Loucy (cell line): ENCODE measurements at regions not wholly inside any gene's neighbourhood (a gene's known extent, or its start where the extent isn't known, plus 50 kb on each side); places are given as distances from the start of the nearest gene placed in this dataset.

ENCODE experiments used
- H2AFZ ChIP-seq: fragments of 200-600 bp; sonication (generic); 2 replicates; pipeline ENCODE4 v1.6.0; 2016; ENCODE audit warnings: antibody characterized with exemption, mild to moderate bottlenecking, low read length, moderate library complexity
- H3F3A ChIP-seq: fragments of 200-600 bp; 2 replicates; pipeline ENCODE4 v1.6.0; 2016; ENCODE audit warnings: antibody characterized with exemption, low read depth, mild to moderate bottlenecking
- H3K27me3 ChIP-seq: fragments of 200-600 bp; sonication (generic); 2 replicates; pipeline ENCODE4 v1.6.1; 2014; ENCODE audit warnings: low read length, mild to moderate bottlenecking; ENCODE audit not compliant: insufficient read depth, poor library complexity, severe bottlenecking
- H3K36me3 ChIP-seq: fragments of 200-600 bp; sonication (generic); 2 replicates; pipeline ENCODE4 v1.6.1; 2016; ENCODE audit warnings: low read length; ENCODE audit not compliant: insufficient read depth
- H3K4me1 ChIP-seq: fragments of 200-600 bp; sonication (generic); 2 replicates; pipeline ENCODE4 v1.5.1; 2014; ENCODE audit warnings: low read length, mild to moderate bottlenecking; ENCODE audit not compliant: insufficient read depth, poor library complexity, severe bottlenecking
- H3K4me2 ChIP-seq: fragments of 200-600 bp; sonication (generic); 2 replicates; pipeline ENCODE4 v1.6.0; 2014; ENCODE audit warnings: antibody characterized with exemption, low read length, low read depth, mild to moderate bottlenecking; ENCODE audit not compliant: poor library complexity, severe bottlenecking
- H3K4me3 ChIP-seq: fragments of 200-600 bp; sonication (generic); 2 replicates; pipeline ENCODE4 v1.5.1; 2014; ENCODE audit warnings: low read length, mild to moderate bottlenecking, mixed read lengths; ENCODE audit not compliant: poor library complexity, severe bottlenecking
- H3K79me2 ChIP-seq: fragments of 200-600 bp; sonication (generic); 2 replicates; pipeline ENCODE4 v1.6.1; 2014; ENCODE audit warnings: low read length; ENCODE audit not compliant: insufficient read depth
- H3K9ac ChIP-seq: fragments of 200-600 bp; sonication (generic); 2 replicates; pipeline ENCODE4 v1.6.0; 2014; ENCODE audit warnings: mild to moderate bottlenecking, low read depth, low read length, moderate library complexity; ENCODE audit not compliant: poor library complexity, severe bottlenecking
- H3K9me2 ChIP-seq: fragments of 200-600 bp; sonication (generic); replicated peaks from 2 replicates; pipeline ENCODE4 v1.6.1; 2016; ENCODE audit warnings: low read depth, low read length, mixed read lengths
- H3K9me3 ChIP-seq: fragments of 200-600 bp; sonication (generic); 2 replicates; pipeline ENCODE4 v1.6.1; 2014; ENCODE audit warnings: mild to moderate bottlenecking, antibody characterized with exemption, low read length, low read depth; ENCODE audit not compliant: insufficient read depth
- H4K20me1 ChIP-seq: fragments of 200-600 bp; sonication (generic); 2 replicates; pipeline ENCODE4 v1.6.0; 2014; ENCODE audit warnings: antibody characterized with exemption, low read length, mild to moderate bottlenecking; ENCODE audit not compliant: insufficient read depth, poor library complexity, severe bottlenecking
- CTCF ChIP-seq: fragments of 200-600 bp; sonication (generic); conservative IDR thresholded peaks from 2 replicates; pipeline ENCODE4 v1.5.1; 2014; ENCODE audit warnings: mild to moderate bottlenecking, antibody characterized with exemption, low read length
- EZH2phosphoT487 ChIP-seq: fragments of 200-600 bp; IDR thresholded peaks from 2 replicates; pipeline ENCODE4 v1.6.1; 2018; ENCODE audit warnings: antibody characterized with exemption, mild to moderate bottlenecking, moderate library complexity, borderline replicate concordance

- H3K9me2 ChIP-seq = no peaks in the 10 kb centered on the region
- peaks cover 4% of the 10 kb centered on the region; the same call in 1 of the 2 replicates for H3K9me3 ChIP-seq
- no peak overlapping the region for H3K4me3 ChIP-seq
- H3K27me3 ChIP-seq = no peaks in the 10 kb centered on the region
- H4K20me1 ChIP-seq = no peaks in the 10 kb centered on the region
- H3K79me2 ChIP-seq = no peaks in the 10 kb centered on the region
- no peaks in the 10 kb centered on the region for H3F3A ChIP-seq
- H3K9ac ChIP-seq = no peak overlapping the region
- no peak overlapping the region for H3K4me2 ChIP-seq
- TF ChIP-seq EZH2phosphoT487 (no peak), CTCF (no peak)
- no peak overlapping the region for H2AFZ ChIP-seq
- H3K4me1 ChIP-seq = no peaks in the 10 kb centered on the region
- H3K36me3 ChIP-seq = no peaks in the 10 kb centered on the region
These were observed 102.6 kb upstream of the TSHZ3 start for GRCh38 chr19:31451686-31452330.

DNA sequence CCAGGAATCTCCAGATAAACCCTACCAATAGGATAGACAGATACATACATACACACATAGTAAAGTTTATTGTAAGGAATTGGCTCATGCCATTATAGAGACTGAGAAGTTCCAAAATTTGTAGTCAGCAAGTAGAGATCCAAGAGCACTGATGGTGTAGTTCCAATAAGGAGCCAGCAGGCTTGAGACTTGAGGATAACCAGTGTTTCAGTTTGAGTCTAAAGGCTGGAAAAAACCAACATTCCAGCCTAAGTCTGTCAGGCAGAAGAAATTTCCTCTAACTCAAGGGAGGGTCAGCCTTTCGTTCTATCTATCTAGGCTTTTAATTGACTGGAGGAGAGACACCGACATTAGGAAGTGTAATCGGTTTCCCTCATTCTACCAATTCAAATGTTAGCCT, 110.2 kb upstream of the TSHZ3 start:
- Histone ChIP-seq H3K27me3 (no peaks in the 10 kb centered on the region), H3K4me2 (no peak overlapping the region), H3K79me2 (no peaks in the 10 kb centered on the region), H3K4me1 (no peaks in the 10 kb centered on the region), H3F3A (no peaks in the 10 kb centered on the region), H3K9me2 (no peaks in the 10 kb centered on the region), H3K4me3 (no peak overlapping the region), H2AFZ (no peak overlapping the region), H3K9ac (no peak overlapping the region), H3K36me3 (no peaks in the 10 kb centered on the region), H3K9me3 (no peaks in the 10 kb centered on the region), H4K20me1 (no peaks in the 10 kb centered on the region)
- no peak for TF ChIP-seq EZH2phosphoT487
- TF ChIP-seq CTCF = no peak

GRCh38 chr19:31461814-31462539, 112.7 kb upstream of the TSHZ3 start:
- Histone ChIP-seq H3K4me1 (no peaks in the 10 kb centered on the region), H4K20me1 (no peaks in the 10 kb centered on the region), H3K36me3 (no peaks in the 10 kb centered on the region), H3K4me2 (no peak overlapping the region), H3K9me2 (no peaks in the 10 kb centered on the region), H2AFZ (no peak overlapping the region), H3F3A (no peaks in the 10 kb centered on the region), H3K27me3 (no peaks in the 10 kb centered on the region), H3K9me3 (no peaks in the 10 kb centered on the region), H3K9ac (no peak overlapping the region), H3K4me3 (no peak overlapping the region), H3K79me2 (no peaks in the 10 kb centered on the region)
- TF ChIP-seq EZH2phosphoT487 (no peak), CTCF (no peak)
